GM19467 (cell line): ENCODE measurements at regions not wholly inside any gene's neighbourhood (a gene's known extent, or its start where the extent isn't known, plus 50 kb on each side); places are given as distances from the start of the nearest gene placed in this dataset.

Experiments used
- ATAC-seq: cut with Tn5 transposase; IDR thresholded peaks from one replicate; pipeline ENCODE4 v1.9.1; 2021; ENCODE audit warnings: mild to moderate bottlenecking, moderate library complexity; ENCODE audit not compliant: unreplicated experiment

DNA sequence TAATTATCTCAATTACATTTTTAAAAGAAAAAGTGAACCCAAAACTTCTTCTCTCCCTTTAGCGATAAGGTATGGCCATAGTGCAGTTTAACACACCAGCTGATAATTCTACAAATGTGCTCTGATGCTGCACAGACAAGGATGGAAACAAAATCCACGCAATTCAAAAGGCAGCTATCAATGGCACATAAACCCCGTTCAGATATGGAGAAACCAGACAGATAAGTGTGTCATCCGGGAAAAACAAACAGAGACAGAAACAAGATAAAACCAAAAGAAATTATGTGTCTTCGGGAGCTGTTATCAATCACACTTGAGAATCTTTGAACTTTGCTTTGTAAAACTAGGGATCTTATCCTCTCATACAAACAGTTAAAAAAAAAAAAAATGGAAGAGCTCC is 73.6 kb downstream of the SIPA1L2 start:
- no peak for ATAC-seq

DNA sequence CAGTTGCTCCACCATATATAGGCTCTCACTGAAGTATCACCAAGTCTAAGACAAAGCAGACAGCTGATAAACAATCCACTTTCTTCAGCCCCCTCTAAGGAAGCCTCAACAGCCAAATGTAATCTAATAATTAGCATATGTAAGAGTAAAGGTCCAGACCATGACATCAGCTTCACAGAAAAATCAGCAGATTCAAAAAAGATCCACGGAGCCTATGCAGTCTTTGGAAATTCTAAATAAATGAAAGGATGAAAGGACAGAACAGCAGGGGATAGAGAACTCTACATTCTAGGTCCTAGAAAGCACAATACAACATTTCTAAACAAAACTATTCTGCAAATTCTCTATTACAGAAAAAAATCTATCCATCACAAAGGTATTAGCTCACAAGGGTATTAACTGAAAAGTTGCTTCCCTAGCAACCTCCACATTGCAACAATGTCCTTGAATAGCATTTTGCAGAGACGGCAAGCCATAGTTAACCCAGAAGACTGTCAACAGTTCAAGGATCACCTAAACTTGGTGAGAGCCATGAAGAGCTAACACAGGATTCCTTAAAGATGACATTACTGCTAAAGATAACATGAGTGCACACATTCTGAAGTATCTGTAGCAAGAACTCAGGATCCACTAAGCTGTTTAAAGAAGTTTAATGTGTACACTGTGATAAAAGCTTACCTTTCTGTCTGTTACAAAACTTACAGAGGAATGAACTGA is 74.3 kb downstream of the SIPA1L2 start:
- ATAC-seq: no peak

DNA sequence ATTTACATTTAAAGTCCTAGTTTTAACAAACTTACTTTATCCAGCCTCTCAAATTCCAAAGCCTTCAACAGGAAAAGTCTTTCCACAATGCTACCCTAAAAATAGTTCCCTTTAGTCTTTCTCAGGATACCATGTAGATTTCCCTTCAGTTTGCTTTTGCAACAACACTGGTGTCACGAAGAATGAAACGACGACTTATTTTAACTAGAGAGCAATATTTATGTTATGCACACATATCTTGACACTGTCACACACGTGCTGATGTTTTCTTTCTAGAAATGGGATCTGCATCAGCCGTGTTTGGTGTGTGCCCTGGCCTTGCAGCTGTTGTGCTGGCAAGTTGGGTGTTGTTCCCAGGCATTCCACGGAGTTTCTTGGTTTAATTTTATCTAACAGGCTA is 75.5 kb downstream of the SIPA1L2 start:
- no peak for ATAC-seq

- ATAC-seq: no peak
Measured at GRCh38 chr1:232553809-232554208, 76.1 kb downstream of the SIPA1L2 start.

DNA sequence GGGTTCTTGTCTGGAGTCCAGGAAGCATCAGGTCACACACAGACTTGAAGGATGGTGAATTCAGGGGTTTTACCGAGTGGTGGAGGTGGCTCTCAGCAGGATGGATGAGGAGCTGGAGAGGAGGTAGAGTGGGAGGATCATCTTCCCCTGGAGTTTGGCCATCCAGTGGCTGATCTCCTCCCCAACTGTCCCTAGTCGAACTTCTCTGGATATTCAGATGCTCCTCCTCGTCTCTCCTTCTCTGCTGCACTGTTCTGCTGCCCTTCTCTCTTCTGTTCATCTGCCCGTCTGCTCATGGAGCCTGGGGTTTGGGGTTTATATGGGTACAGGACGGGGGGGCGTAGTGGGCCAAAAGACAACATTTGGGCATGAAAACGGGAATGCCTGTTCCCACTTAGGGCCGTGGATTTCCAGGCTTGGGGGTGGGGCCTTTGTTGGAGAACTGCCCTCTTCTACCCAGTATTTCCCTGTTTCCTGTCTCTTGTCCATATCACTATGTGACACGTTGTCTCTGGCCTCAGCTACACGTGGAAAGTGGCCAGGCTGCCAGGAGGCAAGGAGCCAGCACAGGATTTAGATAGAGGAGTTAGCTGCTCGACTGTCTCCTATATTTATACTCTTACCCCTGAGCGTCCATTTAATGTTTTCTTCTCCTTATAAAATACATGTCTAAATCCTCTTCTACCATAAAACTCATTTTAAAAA is 76.7 kb downstream of the SIPA1L2 start:
- no peak for ATAC-seq

DNA sequence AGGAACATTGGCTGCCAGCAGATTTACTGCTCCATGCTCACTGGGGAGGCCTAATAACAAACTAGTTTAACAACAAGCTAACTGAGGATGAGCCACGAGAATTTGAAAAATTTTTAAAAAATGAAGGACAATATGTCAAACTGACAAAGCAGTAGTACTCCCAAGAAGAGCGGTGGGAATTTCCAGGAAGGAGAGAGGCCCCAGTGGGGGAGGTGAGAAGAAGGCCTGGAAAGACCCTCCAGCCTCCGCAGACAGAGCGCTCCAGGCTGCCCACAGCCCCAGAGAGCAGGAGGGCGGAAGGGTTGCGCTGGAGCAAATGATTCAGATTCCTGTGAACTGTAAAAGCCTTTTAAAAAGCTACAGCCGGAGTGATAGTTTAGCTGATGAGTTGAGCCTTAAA is 78.5 kb downstream of the SIPA1L2 start:
- ATAC-seq: no peak

DNA sequence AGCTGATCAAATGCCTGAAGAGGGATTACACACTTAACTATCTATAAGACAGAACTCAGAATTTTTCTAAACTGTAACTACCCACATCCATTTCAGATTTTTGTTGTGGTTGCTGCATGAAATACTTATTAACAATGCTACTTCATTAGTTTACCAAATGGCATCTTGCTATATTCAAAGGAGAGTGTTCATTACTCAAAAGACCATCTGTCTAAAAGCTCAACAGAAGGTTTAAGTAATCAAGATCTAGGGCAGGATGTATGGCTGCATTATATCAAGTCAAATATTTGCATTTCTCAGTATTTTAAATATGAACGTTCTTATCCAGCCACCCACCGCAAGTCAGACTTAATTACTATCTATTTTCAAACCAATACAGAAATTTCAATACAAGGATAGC is 79.9 kb downstream of the SIPA1L2 start:
- no peak for ATAC-seq

GRCh38 chr1:232548691-232549090 is 81.2 kb downstream of the SIPA1L2 start:
- no peak for ATAC-seq

- no peak for ATAC-seq
Measured at GRCh38 chr1:232547938-232548484, 81.9 kb downstream of the SIPA1L2 start.

- ATAC-seq: no peak
Measured at GRCh38 chr1:232542633-232543593, 87.0 kb downstream of the SIPA1L2 start.

DNA sequence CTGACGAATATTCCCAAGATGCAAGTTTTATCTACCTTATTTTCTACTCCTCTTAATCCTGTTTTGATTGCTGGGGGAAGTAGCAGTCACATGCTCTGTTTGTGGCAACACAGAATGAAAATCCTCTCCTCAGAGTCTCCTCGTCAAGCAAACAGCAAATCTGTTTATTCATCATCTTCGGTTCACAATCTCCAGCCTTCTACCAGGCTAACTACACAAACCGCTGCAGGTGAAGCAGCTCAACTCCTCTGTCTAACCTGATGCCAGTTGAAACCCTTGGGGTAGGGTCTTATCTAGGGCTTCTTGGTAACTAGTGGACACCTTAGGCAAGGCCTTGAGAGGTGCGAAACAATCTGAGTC is 91.0 kb downstream of the SIPA1L2 start:
- ATAC-seq: no peak

DNA sequence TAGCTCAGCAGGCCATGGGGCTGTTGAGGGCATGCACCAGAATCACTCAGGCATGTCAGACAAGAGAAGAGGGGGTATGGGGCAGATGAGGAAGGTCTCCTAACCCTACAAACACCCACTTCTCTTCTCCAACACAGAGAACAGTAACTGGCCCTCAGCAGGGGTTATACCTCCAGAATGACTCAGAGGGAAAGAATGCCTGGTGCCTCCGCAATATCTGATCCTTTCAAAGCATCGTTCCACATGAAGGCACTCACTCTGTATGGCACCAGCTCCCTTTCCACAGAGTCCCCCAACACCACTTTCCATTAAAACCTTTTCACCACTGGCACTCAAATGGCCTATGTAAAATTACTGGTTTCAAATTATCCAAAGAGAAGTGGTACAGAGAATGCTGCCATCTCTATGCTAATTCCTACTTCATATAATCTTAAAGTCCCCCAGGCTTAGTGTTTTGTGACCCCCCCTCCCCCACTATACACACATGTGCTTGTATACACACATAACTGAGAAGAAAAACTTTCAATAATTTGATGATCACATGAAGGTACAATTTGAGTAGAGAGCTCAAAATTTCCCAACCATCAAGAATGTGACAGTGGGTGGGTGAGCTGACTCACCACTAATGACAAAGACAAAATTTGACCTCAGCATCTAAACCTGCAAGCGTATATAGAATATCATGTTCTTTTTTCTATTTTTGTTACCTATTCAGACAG is 91.5 kb downstream of the SIPA1L2 start:
- ATAC-seq: no peak

DNA sequence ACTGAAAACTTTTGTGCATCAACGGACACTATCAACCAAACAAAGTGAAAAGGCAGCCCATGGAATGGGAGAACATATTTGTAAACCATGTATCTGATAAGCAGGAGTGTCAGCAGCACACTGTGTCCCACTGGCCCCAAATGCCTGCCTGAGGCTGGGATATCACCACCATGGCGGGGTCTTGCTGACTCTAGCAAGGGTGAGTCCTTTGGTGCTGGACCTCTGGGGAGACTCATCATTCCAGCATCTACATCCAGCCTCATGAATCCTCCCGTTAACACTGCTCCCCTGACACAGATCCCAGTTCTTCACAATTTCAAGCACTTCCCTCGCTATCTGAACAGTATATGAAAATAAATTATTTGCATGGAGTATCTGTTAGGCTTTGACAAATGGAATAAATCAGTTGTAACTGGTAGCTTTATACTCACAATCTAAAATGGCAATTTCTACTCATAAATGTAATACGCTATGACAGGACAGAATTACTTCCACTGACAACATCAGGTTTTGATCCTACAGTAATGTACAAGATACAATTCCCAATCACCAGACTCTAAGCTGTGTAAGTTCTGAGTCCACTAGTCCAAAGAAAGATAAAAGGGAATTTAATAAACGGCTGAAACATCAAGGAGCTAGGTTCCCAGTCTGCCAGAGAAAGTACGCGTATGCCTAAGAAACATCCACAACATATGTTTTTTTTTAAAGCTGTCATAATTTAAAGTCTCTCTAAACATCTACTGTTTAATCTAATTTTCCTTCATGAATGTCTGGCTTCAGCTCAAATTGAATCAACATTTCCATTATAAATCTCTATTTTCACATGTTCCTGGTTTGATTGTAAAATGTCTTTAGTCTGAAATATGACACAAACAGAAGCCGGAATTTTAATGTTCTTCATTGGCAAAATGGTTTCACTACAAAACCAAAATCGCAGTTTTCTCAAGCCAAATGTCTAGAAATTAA is 95.1 kb downstream of the SIPA1L2 start:
- ATAC-seq: no peak

DNA sequence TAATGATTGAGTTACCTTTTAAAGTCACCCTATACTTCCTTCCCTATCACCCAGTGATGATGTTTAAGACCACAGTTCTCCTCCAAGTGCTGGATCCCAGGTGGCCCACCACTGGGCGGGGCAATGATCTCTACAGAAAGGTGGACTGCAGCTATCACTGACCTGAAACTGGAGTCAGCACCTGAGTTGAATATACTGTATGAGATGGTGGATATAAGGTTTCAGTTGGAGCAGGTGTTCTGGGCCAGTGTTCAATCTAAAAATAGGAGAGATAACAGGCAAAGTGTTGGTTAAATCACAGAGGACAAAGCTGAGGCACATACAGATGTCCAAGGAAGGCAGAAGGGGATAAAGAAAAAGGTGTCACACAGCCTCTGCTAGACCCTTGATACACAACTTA is 96.6 kb downstream of the SIPA1L2 start:
- no peak for ATAC-seq

GRCh38 chr1:232532901-232533300 is 97.0 kb downstream of the SIPA1L2 start:
- no peak for ATAC-seq

- ATAC-seq: no peak
Measured at GRCh38 chr1:232531291-232531690, 98.6 kb downstream of the SIPA1L2 start.

DNA sequence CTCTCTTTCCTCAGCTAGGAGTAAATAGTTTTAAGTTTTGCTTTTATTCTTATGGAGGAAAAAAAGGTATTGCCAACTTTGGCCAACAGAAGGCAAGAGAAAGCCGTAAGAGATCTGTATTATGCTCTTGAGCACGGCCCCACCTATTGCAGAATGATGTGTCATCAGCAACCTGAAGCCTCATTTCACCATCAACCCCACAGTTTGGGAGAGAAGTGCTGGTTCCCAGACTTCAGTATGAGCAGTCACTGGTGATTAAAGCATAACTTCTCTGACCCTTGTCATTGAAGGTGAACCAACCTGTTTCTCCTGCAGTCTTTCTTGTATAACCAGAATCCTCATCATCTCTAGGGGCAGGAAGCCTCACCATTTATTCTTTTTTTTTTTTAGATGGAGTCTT is 100.2 kb downstream of the SIPA1L2 start:
- no peak for ATAC-seq

- ATAC-seq: no peak
Measured at GRCh38 chr1:232528472-232529089, 101.4 kb downstream of the SIPA1L2 start.

DNA sequence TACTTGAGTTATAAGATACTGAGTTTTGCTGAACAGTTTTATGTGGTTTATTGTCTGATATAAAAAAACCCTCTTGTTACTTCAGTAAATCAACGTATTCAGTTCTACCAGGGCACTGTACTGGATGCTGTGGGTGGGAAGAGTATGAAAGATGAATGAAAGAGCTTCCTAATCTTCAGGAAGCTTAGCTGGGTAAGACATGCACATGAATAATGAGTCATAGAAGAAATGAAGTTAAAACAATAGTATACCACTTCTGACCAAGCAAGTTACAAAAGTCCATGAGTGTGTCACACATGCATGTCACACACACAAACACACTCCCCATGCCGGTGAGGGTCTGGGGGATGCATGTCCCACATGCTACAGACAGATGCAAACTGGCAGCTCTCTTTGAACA is 105.9 kb downstream of the SIPA1L2 start:
- ATAC-seq: no peak
